HUES6 (cell line): ENCODE measurements at regions not wholly inside any gene's neighbourhood (a gene's known extent, or its start where the extent isn't known, plus 50 kb on each side); places are given as distances from the start of the nearest gene placed in this dataset.

Experiments
- H3K27ac ChIP-seq: 2 replicates; pipeline ENCODE4 v1.7.0; 2013; ENCODE audit warnings: low read depth, mild to moderate bottlenecking, low read length, inconsistent platforms
- H3K27me3 ChIP-seq: 2 replicates; pipeline ENCODE4 v1.6.1; 2013; ENCODE audit warnings: low read length; ENCODE audit not compliant: control insufficient read depth, insufficient read depth
- H3K36me3 ChIP-seq: 2 replicates; pipeline ENCODE4 v1.6.1; 2013; ENCODE audit warnings: low read length; ENCODE audit not compliant: control insufficient read depth, insufficient read depth
- H3K4me1 ChIP-seq: 2 replicates; pipeline ENCODE4 v1.6.1; 2013; ENCODE audit warnings: low read length; ENCODE audit not compliant: control insufficient read depth, insufficient read depth
- H3K4me3 ChIP-seq: 2 replicates; pipeline ENCODE4 v1.5.1; 2013; ENCODE audit warnings: low read depth, low read length
- H3K9ac ChIP-seq: one replicate; pipeline ENCODE4 v1.6.1; 2013; ENCODE audit warnings: mild to moderate bottlenecking, low read length
- H3K9me3 ChIP-seq: 2 replicates; pipeline ENCODE4 v1.6.1; 2013; ENCODE audit warnings: low read depth, low read length; ENCODE audit not compliant: control insufficient read depth, insufficient read depth

- no peaks in the 10 kb centered on the region for H3K36me3 ChIP-seq
- H3K27ac ChIP-seq, result no peak overlapping the region
- H3K4me1 ChIP-seq, result peaks cover 29% of the 10 kb centered on the region
- no peak overlapping the region for H3K4me3 ChIP-seq
- H3K9me3 ChIP-seq, result no peaks in the 10 kb centered on the region; the same call in none of the 2 replicates
- H3K27me3 ChIP-seq, result no peaks in the 10 kb centered on the region
- no peak overlapping the region for H3K9ac ChIP-seq
Measured at GRCh38 chr12:27907766-27908165, 64.8 kb downstream of the PTHLH start.

GRCh38 chr12:27906658-27907473 lies 65.7 kb downstream of the PTHLH start:
- Histone ChIP-seq H3K36me3 (no peaks in the 10 kb centered on the region), H3K4me3 (no peak overlapping the region), H3K9ac (peak overlapping the region; percentile 33), H3K9me3 (no peaks in the 10 kb centered on the region; the same call in none of the 2 replicates), H3K4me1 (peaks cover 29% of the 10 kb centered on the region), H3K27ac (peak overlapping the region; percentile 63; the same call in 1 of the 2 replicates), H3K27me3 (no peaks in the 10 kb centered on the region)

GRCh38 chr12:27906127-27906500 lies 66.4 kb downstream of the PTHLH start:
- peaks cover 29% of the 10 kb centered on the region for H3K4me1 ChIP-seq
- peak overlapping the region; percentile 33 for H3K9ac ChIP-seq
- H3K4me3 ChIP-seq, result no peak overlapping the region
- no peaks in the 10 kb centered on the region for H3K27me3 ChIP-seq
- peak overlapping the region; percentile 87; the same call in 1 of the 2 replicates for H3K27ac ChIP-seq
- no peaks in the 10 kb centered on the region; the same call in none of the 2 replicates for H3K9me3 ChIP-seq
- no peaks in the 10 kb centered on the region for H3K36me3 ChIP-seq

- H3K4me3 ChIP-seq, result peak overlapping the region; percentile 26; the same call in 1 of the 2 replicates
- no peaks in the 10 kb centered on the region for H3K27me3 ChIP-seq
- H3K9ac ChIP-seq, result peak overlapping the region; percentile 33
- peak overlapping the region; percentile 87; the same call in 1 of the 2 replicates for H3K27ac ChIP-seq
- peaks cover 29% of the 10 kb centered on the region for H3K4me1 ChIP-seq
- no peaks in the 10 kb centered on the region for H3K36me3 ChIP-seq
- no peaks in the 10 kb centered on the region; the same call in none of the 2 replicates for H3K9me3 ChIP-seq
Measured at GRCh38 chr12:27905285-27906126, 67.0 kb downstream of the PTHLH start.

GRCh38 chr12:27902651-27903050 lies 69.9 kb downstream of the PTHLH start:
- Histone ChIP-seq H3K4me1 (peaks cover 29% of the 10 kb centered on the region), H3K9ac (no peak overlapping the region), H3K9me3 (no peaks in the 10 kb centered on the region; the same call in none of the 2 replicates), H3K4me3 (no peak overlapping the region), H3K36me3 (no peaks in the 10 kb centered on the region), H3K27ac (peak overlapping the region; percentile 18; the same call in 1 of the 2 replicates), H3K27me3 (no peaks in the 10 kb centered on the region)

GRCh38 chr12:27901959-27902358 lies 70.6 kb downstream of the PTHLH start:
- Histone ChIP-seq H3K9me3 (no peaks in the 10 kb centered on the region; the same call in none of the 2 replicates), H3K36me3 (no peaks in the 10 kb centered on the region), H3K27me3 (no peaks in the 10 kb centered on the region), H3K27ac (no peak overlapping the region; the same call in 1 of the 2 replicates), H3K4me1 (peaks cover 22% of the 10 kb centered on the region), H3K9ac (no peak overlapping the region), H3K4me3 (no peak overlapping the region)

GRCh38 chr12:27900920-27901879 lies 71.3 kb downstream of the PTHLH start:
- peaks cover 15% of the 10 kb centered on the region for H3K4me1 ChIP-seq
- no peak overlapping the region for H3K27ac ChIP-seq
- H3K36me3 ChIP-seq, result no peaks in the 10 kb centered on the region
- no peaks in the 10 kb centered on the region for H3K27me3 ChIP-seq
- H3K4me3 ChIP-seq, result no peak overlapping the region
- no peaks in the 10 kb centered on the region; the same call in none of the 2 replicates for H3K9me3 ChIP-seq
- H3K9ac ChIP-seq, result no peak overlapping the region

- Histone ChIP-seq H3K27ac (no peak overlapping the region), H3K9me3 (no peaks in the 10 kb centered on the region), H3K4me1 (no peaks in the 10 kb centered on the region; the same call in 1 of the 2 replicates), H3K9ac (no peak overlapping the region), H3K4me3 (no peak overlapping the region), H3K36me3 (no peaks in the 10 kb centered on the region), H3K27me3 (no peaks in the 10 kb centered on the region)
Measured at GRCh38 chr12:27899151-27899661, 73.3 kb downstream of the PTHLH start.

- H3K4me1 ChIP-seq, result no peaks in the 10 kb centered on the region; the same call in 1 of the 2 replicates
- no peak overlapping the region for H3K27ac ChIP-seq
- H3K9me3 ChIP-seq, result no peaks in the 10 kb centered on the region
- no peaks in the 10 kb centered on the region for H3K27me3 ChIP-seq
- no peak overlapping the region for H3K9ac ChIP-seq
- no peaks in the 10 kb centered on the region for H3K36me3 ChIP-seq
- H3K4me3 ChIP-seq, result no peak overlapping the region
Measured at GRCh38 chr12:27898022-27898421, 74.5 kb downstream of the PTHLH start.

- Histone ChIP-seq H3K27me3 (no peaks in the 10 kb centered on the region), H3K9ac (no peak overlapping the region), H3K4me3 (no peak overlapping the region), H3K4me1 (no peaks in the 10 kb centered on the region), H3K9me3 (no peaks in the 10 kb centered on the region), H3K36me3 (no peaks in the 10 kb centered on the region), H3K27ac (no peak overlapping the region)
Measured at GRCh38 chr12:27896419-27896990, 76.0 kb downstream of the PTHLH start.
